HepG2 (cell line): ENCODE measurements at regions not wholly inside any gene's neighbourhood (a gene's known extent, or its start where the extent isn't known, plus 50 kb on each side); places are given as distances from the start of the nearest gene placed in this dataset.

Experiments used
- ATAC-seq: fragments of 200-7000 bp; cut with Tn5 transposase; 3 replicates; pipeline ENCODE4 v1.9.1; 2020; ENCODE audit warnings: mild to moderate bottlenecking, moderate library complexity
- BruUV-seq: library from RNA; stranded (reverse); fragments of 400-500 nt; replicated peaks from 2 replicates; lab custom pipeline; 2021; lab: Mats Ljungman, UMichigan
- CTCF ChIA-PET: fragments of 300-600 bp; formaldehyde crosslinking; extraction: SDS; loops from one replicate; lab custom pipeline; 2021; ENCODE audit warnings: low total read pairs, inconsistent platforms, low intra/inter-chr PET ratio; lab: Yijun Ruan, JAX
- POLR2A ChIA-PET: fragments of 350-600 bp; sonication (Branson Sonifier 250); formaldehyde crosslinking; loops from one replicate; lab custom pipeline; 2020; ENCODE audit warnings: antibody characterized with exemption, inconsistent platforms; lab: Yijun Ruan, JAX
- DNase-seq: peaks from one replicate; pipeline ENCODE4 v3.0.0-alpha.2; 2015; ENCODE audit warnings: low spot score
- FAIRE-seq: peaks from 3 replicates; lab custom pipeline; 2011; peaks lifted over from hg19 to GRCh38; lab: Jason Lieb, UNC
- H2AFZ ChIP-seq: one replicate; pipeline ENCODE4 v1.6.1; 2011; ENCODE audit warnings: low read length, inconsistent platforms
- H3K27ac ChIP-seq: fragments of 300-600 bp; 3 replicates; pipeline ENCODE4 v1.8.0; 2011; ENCODE audit warnings: mixed run types, mild to moderate bottlenecking, mixed read lengths, low read length, inconsistent platforms; ENCODE audit not compliant: insufficient read depth; ENCODE audit errors: extremely low read length
- H3K27me3 ChIP-seq, 2 experiments: fragments of 200-600 bp in 1 of 2; 2 replicates in 1 of 2; 3 replicates in 1 of 2; pipeline versions ENCODE4 v1.6.0 to v1.8.0; 2011; ENCODE audit warnings: low read length in 2 of 2, mild to moderate bottlenecking in 2 of 2, moderate library complexity in 2 of 2, inconsistent platforms in 1 of 2; ENCODE audit not compliant: insufficient read depth in 2 of 2, control insufficient read depth in 1 of 2
- H3K36me3 ChIP-seq, 2 experiments: fragments of 200-600 bp in 1 of 2; replicated peaks in 1 of 2; 2 replicates in 1 of 2; 3 replicates in 1 of 2; pipeline versions ENCODE4 v1.5.1 to v1.8.0; 2011; ENCODE audit warnings: low read length in 2 of 2, inconsistent platforms in 1 of 2; ENCODE audit not compliant: insufficient read depth in 2 of 2, control insufficient read depth in 1 of 2
- H3K4me1 ChIP-seq: 2 replicates; pipeline ENCODE4 v1.5.1; 2012; ENCODE audit warnings: low read length, inconsistent platforms; ENCODE audit not compliant: insufficient read depth
- H3K4me2 ChIP-seq: 2 replicates; pipeline ENCODE4 v1.6.0; 2011; ENCODE audit warnings: low read depth, low read length, inconsistent platforms
- H3K4me3 ChIP-seq, 3 experiments: fragments of 200-600 bp in 1 of 3; sonication (generic), shearing (Covaris generic) in 1 of 3; replicated peaks in 1 of 3; 2 replicates each; pipeline ENCODE4 v1.5.1; 2011 to 2016; ENCODE audit warnings: low read length in 3 of 3, inconsistent platforms in 2 of 3, low read depth in 2 of 3, mild to moderate bottlenecking in 2 of 3, control low read depth in 1 of 3, mixed read lengths in 1 of 3; ENCODE audit not compliant: insufficient read depth in 1 of 3
- H3K79me2 ChIP-seq: one replicate; pipeline ENCODE4 v1.6.1; 2011; ENCODE audit warnings: low read length, inconsistent platforms; ENCODE audit not compliant: insufficient read depth
- H3K9ac ChIP-seq: 2 replicates; pipeline ENCODE4 v1.6.0; 2011; ENCODE audit warnings: mild to moderate bottlenecking, low read depth, low read length, inconsistent platforms; ENCODE audit not compliant: insufficient read depth
- H3K9me3 ChIP-seq: 2 replicates; pipeline ENCODE4 v1.5.1; 2012; ENCODE audit warnings: mild to moderate bottlenecking, low read length
- H4K20me1 ChIP-seq: 2 replicates; pipeline ENCODE4 v1.6.0; 2011; ENCODE audit warnings: inconsistent platforms, mild to moderate bottlenecking, low read length, moderate library complexity; ENCODE audit not compliant: insufficient read depth
- ATF7 ChIP-seq, 2 experiments: fragments of 450-650 bp in 1 of 2; sonication (generic) in 1 of 2; formaldehyde crosslinking in 1 of 2; IDR thresholded peaks; 2 replicates each; pipeline versions ENCODE4 v1.4.0 to v1.6.1; 2016 to 2020; ENCODE audit warnings: antibody characterized with exemption in 1 of 2, mild to moderate bottlenecking in 1 of 2, missing genetic modification reagents in 1 of 2
- CEBPB ChIP-seq: IDR thresholded peaks from 2 replicates; pipeline ENCODE4 v1.6.1; 2011; ENCODE audit warnings: low read depth, low read length, improper control_type of control experiment, borderline replicate concordance
- CREB1 ChIP-seq, 2 experiments: fragments of 450-650 bp in 1 of 2; IDR thresholded peaks; 2 replicates each; pipeline ENCODE4 v1.6.1; 2016 to 2017; ENCODE audit warnings: control low read depth in 1 of 2, mild to moderate bottlenecking in 1 of 2, missing compliant biosample characterization in 1 of 2, missing genetic modification characterization in 1 of 2
- DMTF1 ChIP-seq: sonication (generic); formaldehyde crosslinking; IDR thresholded peaks from 2 replicates; pipeline ENCODE4 v1.4.0; 2020; ENCODE audit warnings: mild to moderate bottlenecking, missing genetic modification reagents
- HOXA3 ChIP-seq: sonication (generic); formaldehyde crosslinking; IDR thresholded peaks from 2 replicates; pipeline ENCODE4 v1.5.0; 2020; ENCODE audit warnings: missing genetic modification reagents
- ZBTB4 ChIP-seq: sonication (generic); formaldehyde crosslinking; IDR thresholded peaks from 2 replicates; pipeline ENCODE4 v1.4.0; 2020; ENCODE audit warnings: missing genetic modification reagents, mild to moderate bottlenecking, borderline replicate concordance
- WGBS: methylation state at CpG from one replicate; pipeline ENCODE4 v1.1.6; 2017; ENCODE audit warnings: low lambda C conversion rate; 5-methylcytosine and 5-hydroxymethylcytosine counted together
- in situ Hi-C: cut with HindIII; loops from 2 replicates; pipeline ENCODE4 v1.10.0; 2017; ENCODE audit warnings: low pct_unique_long_range_greater_than_20kb; ENCODE audit not compliant: extremely low pct_ligation_motif_present
- intact Hi-C: fragments of 100-400 bp; cut with micrococcal nuclease; formaldehyde crosslinking; loops from one replicate; pipeline ENCODE4 v1.10.0; 2022; ENCODE audit not compliant: unreplicated experiment

- FAIRE-seq (no peak), DNase-seq (no peak), ATAC-seq (no peak)
- H3K9ac ChIP-seq, result no peak overlapping the region
- in situ Hi-C loops, result no loop called here
- H3K27me3 ChIP-seq, result no peaks in the 10 kb centered on the region
- H4K20me1 ChIP-seq, result no peaks in the 10 kb centered on the region
- no peaks in the 10 kb centered on the region for H3K36me3 ChIP-seq
- H3K4me3 ChIP-seq, result no peak overlapping the region
- 0% methylated on average over 1 of the region's 1 CpG for WGBS
- no peaks in the 10 kb centered on the region for H3K4me1 ChIP-seq
- TF ChIP-seq CREB1 (IDR thresholded peaks at IDR 0.05) (peak; percentile 94), CREB1 (CRISPR knock-in tag; IDR thresholded peaks at IDR 0.05) (no peak), DMTF1 (CRISPR knock-in tag) (no peak), ATF7 (IDR thresholded peaks at IDR 0.05) (peak; percentile 95), ATF7 (CRISPR knock-in tag; IDR thresholded peaks at IDR 0.05) (no peak), HOXA3 (CRISPR knock-in tag) (no peak)
- CTCF ChIA-PET, result no interaction called here
- no peak overlapping the region for H3K27ac ChIP-seq
- no peak overlapping the region for H3K4me2 ChIP-seq
- no TSS peak for BruUV-seq
- H3K79me2 ChIP-seq, result no peaks in the 10 kb centered on the region
- POLR2A ChIA-PET, result no interaction called here
- no peak overlapping the region for H2AFZ ChIP-seq
- intact Hi-C loops, result no loop called here
- no peaks in the 10 kb centered on the region for H3K9me3 ChIP-seq
Observed at GRCh38 chr3:83823095-83823494, 1135.7 kb upstream of the CADM2 start.

- Histone ChIP-seq H3K4me3 (no peak overlapping the region), H3K9ac (no peak overlapping the region)
- no peak for ATAC-seq
- 0% methylated on average over 3 of the region's 4 CpGs for WGBS
- CTCF ChIA-PET, result no interaction called here
- no peak for DNase-seq
- BruUV-seq, result no TSS peak
- TF ChIP-seq ZBTB4 (CRISPR knock-in tag), result no peak
- peak; percentile 79 for TF ChIP-seq CEBPB
- TF ChIP-seq, all 625 proteins: peak for 1
- POLR2A ChIA-PET, result no interaction called here
- no peak overlapping the region for H2AFZ ChIP-seq
- H4K20me1 ChIP-seq, result no peaks in the 10 kb centered on the region
- H3K27ac ChIP-seq, result no peak overlapping the region
- H3K9me3 ChIP-seq, result no peaks in the 10 kb centered on the region
- no peak overlapping the region for H3K4me2 ChIP-seq
- H3K27me3 ChIP-seq, result no peaks in the 10 kb centered on the region
- intact Hi-C loops, result no loop called here
- in situ Hi-C loops, result no loop called here
- FAIRE-seq, result no peak
- no peaks in the 10 kb centered on the region for H3K4me1 ChIP-seq
- no peaks in the 10 kb centered on the region for H3K79me2 ChIP-seq
- no peaks in the 10 kb centered on the region for H3K36me3 ChIP-seq
Observed at GRCh38 chr3:83835040-83835439, 1123.7 kb upstream of the CADM2 start.
